CD4-positive, alpha-beta T cell (primary cell): ENCODE measurements at regions not wholly inside any gene's neighbourhood (a gene's known extent, or its start where the extent isn't known, plus 50 kb on each side); places are given as distances from the start of the nearest gene placed in this dataset.
"Not testable (repeated sequence)": the region's sequence is repeated elsewhere in the genome, so short reads cannot be mapped to it uniquely, and the experiment has no call there.

Experiments
- ATAC-seq: fragments of 200-7000 bp; cut with Tn5 transposase; one replicate; pipeline ENCODE4 v1.10.0; 2022; ENCODE audit warnings: mild to moderate bottlenecking; ENCODE audit not compliant: poor library complexity
- CTCF ChIA-PET: fragments of 350-600 bp; sonication (Branson Sonifier 250); formaldehyde crosslinking; loops from one replicate; lab custom pipeline; 2021; ENCODE audit warnings: antibody characterized with exemption, inconsistent platforms; lab: Charles Lee
- POLR2A ChIA-PET: fragments of 350-600 bp; sonication (Branson Sonifier 250); formaldehyde crosslinking; loops from one replicate; lab custom pipeline; 2021; ENCODE audit warnings: antibody characterized with exemption, inconsistent platforms; lab: Charles Lee
- DNase-seq, 14 experiments: peaks; one replicate each; pipeline ENCODE4 v3.0.0-alpha.2; 2013 to 2020; ENCODE audit warnings: mixed read lengths in 2 of 14
- H3K27ac ChIP-seq, 2 donors: one replicate each; pipeline versions ENCODE4 v1.5.1 to v1.7.0; 2013; ENCODE audit warnings: low read length in 2 of 2, low read depth in 1 of 2, mild to moderate bottlenecking in 1 of 2
- H3K27me3 ChIP-seq, 2 experiments: 1 replicate in 1 of 2; 2 replicates in 1 of 2; pipeline versions ENCODE4 v1.6.1 to v1.7.0; 2013; ENCODE audit warnings: low read length in 2 of 2, control low read depth in 1 of 2, mild to moderate bottlenecking in 1 of 2, moderate library complexity in 1 of 2; ENCODE audit not compliant: insufficient read depth in 2 of 2, control insufficient read depth in 1 of 2
- H3K36me3 ChIP-seq: one replicate; pipeline ENCODE4 v1.6.1; 2013; ENCODE audit warnings: low read length, control low read depth; ENCODE audit not compliant: insufficient read depth
- H3K4me1 ChIP-seq: one replicate; pipeline ENCODE4 v1.6.1; 2013; ENCODE audit warnings: low read length, control low read depth; ENCODE audit not compliant: insufficient read depth
- H3K4me3 ChIP-seq: one replicate; pipeline ENCODE4 v1.5.1; 2013; ENCODE audit warnings: mild to moderate bottlenecking, low read length, moderate library complexity
- H3K9me3 ChIP-seq, 2 experiments: 1 replicate in 1 of 2; 2 replicates in 1 of 2; pipeline versions ENCODE4 v1.6.1 to v1.7.0; 2013; ENCODE audit warnings: low read length in 2 of 2, mild to moderate bottlenecking in 2 of 2, control low read depth in 1 of 2, moderate library complexity in 1 of 2; ENCODE audit not compliant: control insufficient read depth in 1 of 2, insufficient read depth in 1 of 2
- H3K27ac Mint-ChIP-seq: one replicate; pipeline ENCODE4 v1.8.0; 2020; ENCODE audit warnings: mixed read lengths
- H3K27me3 Mint-ChIP-seq: one replicate; pipeline ENCODE4 v1.8.0; 2021; ENCODE audit warnings: mixed read lengths
- H3K36me3 Mint-ChIP-seq: one replicate; pipeline ENCODE4 v1.8.0; 2021; ENCODE audit warnings: low read depth, mixed read lengths
- H3K4me1 Mint-ChIP-seq: one replicate; pipeline ENCODE4 v1.8.0; 2021; ENCODE audit warnings: low read depth, mixed read lengths
- H3K4me3 Mint-ChIP-seq: one replicate; pipeline ENCODE4 v1.8.0; 2020; ENCODE audit warnings: mild to moderate bottlenecking, mixed read lengths
- H3K9me3 Mint-ChIP-seq: one replicate; pipeline ENCODE4 v1.8.0; 2020; ENCODE audit warnings: mixed read lengths
- intact Hi-C, 2 experiments: fragments of 100-400 bp; cut with DNase I in 1 of 2; cut with micrococcal nuclease in 1 of 2; formaldehyde crosslinking; loops; one replicate each; pipeline versions ENCODE4 v1.15.1 to v1.9.0; 2023 to 2025; cut with DNase I, micrococcal nuclease
- TF ChIP-seq, protein P1 (sequence below): fragments of 200-600 bp; IDR thresholded peaks from one replicate; pipeline ENCODE4 v1.8.0; 2022; ENCODE audit warnings: antibody characterized with exemption, mild to moderate bottlenecking

DNA sequence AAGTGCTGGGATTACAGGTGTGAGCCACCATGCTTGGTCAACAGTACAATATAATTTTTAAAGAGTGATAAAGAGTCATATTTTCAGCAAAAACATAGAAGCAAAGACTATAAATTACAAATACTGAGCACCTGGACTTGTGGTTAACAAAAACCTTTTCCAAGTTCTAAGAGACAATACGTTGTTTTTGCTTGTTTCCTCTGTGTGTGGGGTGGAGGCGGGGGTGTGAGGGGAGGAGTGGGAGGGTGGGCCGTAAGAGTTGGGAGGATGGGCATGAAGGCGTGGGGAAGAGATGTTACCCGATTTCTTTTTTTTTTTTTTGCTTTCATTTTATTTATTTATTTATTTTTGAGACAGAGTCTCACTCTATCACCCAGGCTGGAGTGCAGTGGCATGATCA is 78.0 kb upstream of the WIPF1 start:
- Histone ChIP-seq H3K27me3 (no peaks in the 10 kb centered on the region), H3K4me3 (no peak overlapping the region), H3K4me1 (peaks cover 21% of the 10 kb centered on the region), H3K9me3 (peaks cover 0 to 5% of the 10 kb centered on the region in 2 experiments), H3K36me3 (peaks cover 8% of the 10 kb centered on the region), H3K27ac (no peak overlapping the region)
- H3K4me1 Mint-ChIP-seq: peaks cover 45% of the 10 kb centered on the region
- H3K4me3 Mint-ChIP-seq: peak overlapping the region; percentile 13
- intact Hi-C loops: loop anchor here in 1 of 2 experiments (5.0 kb wide), 1 partner anchor 43 kb away; no protein-coding TSS in a partner anchor
- H3K9me3 Mint-ChIP-seq: peaks cover 10% of the 10 kb centered on the region
- no peaks in the 10 kb centered on the region for H3K27me3 Mint-ChIP-seq
- TF ChIP-seq, protein P1, sequence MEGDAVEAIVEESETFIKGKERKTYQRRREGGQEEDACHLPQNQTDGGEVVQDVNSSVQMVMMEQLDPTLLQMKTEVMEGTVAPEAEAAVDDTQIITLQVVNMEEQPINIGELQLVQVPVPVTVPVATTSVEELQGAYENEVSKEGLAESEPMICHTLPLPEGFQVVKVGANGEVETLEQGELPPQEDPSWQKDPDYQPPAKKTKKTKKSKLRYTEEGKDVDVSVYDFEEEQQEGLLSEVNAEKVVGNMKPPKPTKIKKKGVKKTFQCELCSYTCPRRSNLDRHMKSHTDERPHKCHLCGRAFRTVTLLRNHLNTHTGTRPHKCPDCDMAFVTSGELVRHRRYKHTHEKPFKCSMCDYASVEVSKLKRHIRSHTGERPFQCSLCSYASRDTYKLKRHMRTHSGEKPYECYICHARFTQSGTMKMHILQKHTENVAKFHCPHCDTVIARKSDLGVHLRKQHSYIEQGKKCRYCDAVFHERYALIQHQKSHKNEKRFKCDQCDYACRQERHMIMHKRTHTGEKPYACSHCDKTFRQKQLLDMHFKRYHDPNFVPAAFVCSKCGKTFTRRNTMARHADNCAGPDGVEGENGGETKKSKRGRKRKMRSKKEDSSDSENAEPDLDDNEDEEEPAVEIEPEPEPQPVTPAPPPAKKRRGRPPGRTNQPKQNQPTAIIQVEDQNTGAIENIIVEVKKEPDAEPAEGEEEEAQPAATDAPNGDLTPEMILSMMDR: no peak
- DNase-seq (peak in 10 of 14 experiments; percentile 10 to 72 (median 25)), ATAC-seq (peak; percentile 71)
- peak overlapping the region; percentile 38 for H3K27ac Mint-ChIP-seq
- CTCF ChIA-PET: no interaction called here
- peaks cover 18% of the 10 kb centered on the region for H3K36me3 Mint-ChIP-seq
- POLR2A ChIA-PET: no interaction called here

DNA sequence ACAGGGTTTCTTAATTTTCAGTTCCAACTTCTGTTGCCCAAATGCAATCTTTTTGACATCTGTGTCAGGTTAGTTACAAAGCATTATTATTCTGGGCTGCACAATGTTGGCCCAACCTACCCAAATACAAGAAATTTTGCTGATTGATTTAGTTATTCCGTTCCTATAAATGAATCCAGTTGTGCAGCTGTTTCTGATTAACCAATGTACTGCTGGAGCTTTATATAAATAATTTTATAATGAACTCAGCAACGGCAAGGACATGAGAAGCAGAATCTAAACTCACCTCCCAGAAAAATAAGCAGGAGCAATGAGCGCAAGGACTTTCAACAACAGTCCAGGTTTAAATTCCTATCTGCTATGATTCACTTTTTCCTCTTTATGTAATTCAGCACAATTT is 76.3 kb upstream of the WIPF1 start:
- POLR2A ChIA-PET: interaction anchor here (1.0 to 1.2 kb wide), 2 partner anchors 9 to 41 kb away, joined by 3 read pairs; no protein-coding TSS in a partner anchor
- no peak for DNase-seq

GRCh38 chr2:174673440-174673839 is 75.8 kb upstream of the WIPF1 start:
- intact Hi-C loops: no loop called here
- Mint-ChIP-seq H3K4me1 (peaks cover 37% of the 10 kb centered on the region), H3K27ac (no peak overlapping the region), H3K27me3 (no peaks in the 10 kb centered on the region), H3K9me3 (peaks cover 10% of the 10 kb centered on the region), H3K36me3 (peaks cover 19% of the 10 kb centered on the region), H3K4me3 (no peak overlapping the region)
- peaks cover 8% of the 10 kb centered on the region for H3K36me3 ChIP-seq
- ChIA-PET POLR2A (no interaction called here), CTCF (interaction anchor here (1.8 kb wide), 1 partner anchor 39 kb away, joined by 4 read pairs; no protein-coding TSS in a partner anchor)
- no peaks in the 10 kb centered on the region for H3K27me3 ChIP-seq
- DNase-seq (no peak), ATAC-seq (no peak)
- H3K9me3 ChIP-seq: peaks cover 0 to 5% of the 10 kb centered on the region in 2 experiments
- H3K4me3 ChIP-seq: no peak overlapping the region
- H3K27ac ChIP-seq: no peak overlapping the region
- H3K4me1 ChIP-seq: peaks cover 11% of the 10 kb centered on the region
- TF ChIP-seq, protein P1: no peak

More for the DNA sequence above, 76.3 kb upstream of the WIPF1 start:
- ATAC-seq: no peak
- peaks cover 38% of the 10 kb centered on the region for H3K4me1 Mint-ChIP-seq
- peaks cover 19% of the 10 kb centered on the region for H3K36me3 Mint-ChIP-seq
- H3K4me3 ChIP-seq: no peak overlapping the region
- H3K4me1 ChIP-seq: peaks cover 14% of the 10 kb centered on the region
- no peak overlapping the region for H3K27ac Mint-ChIP-seq
- H3K27ac ChIP-seq: no peak overlapping the region
- CTCF ChIA-PET: interaction anchor here (1.8 kb wide), 1 partner anchor 39 kb away, joined by 4 read pairs; no protein-coding TSS in a partner anchor
- H3K4me3 Mint-ChIP-seq: no peak overlapping the region
- H3K9me3 ChIP-seq: peaks cover 0 to 5% of the 10 kb centered on the region in 2 experiments
- no peaks in the 10 kb centered on the region for H3K27me3 ChIP-seq
- peaks cover 8% of the 10 kb centered on the region for H3K36me3 ChIP-seq
- TF ChIP-seq, protein P1: no peak
- peaks cover 10% of the 10 kb centered on the region for H3K9me3 Mint-ChIP-seq
- H3K27me3 Mint-ChIP-seq: no peaks in the 10 kb centered on the region
- intact Hi-C loops: no loop called here

DNA sequence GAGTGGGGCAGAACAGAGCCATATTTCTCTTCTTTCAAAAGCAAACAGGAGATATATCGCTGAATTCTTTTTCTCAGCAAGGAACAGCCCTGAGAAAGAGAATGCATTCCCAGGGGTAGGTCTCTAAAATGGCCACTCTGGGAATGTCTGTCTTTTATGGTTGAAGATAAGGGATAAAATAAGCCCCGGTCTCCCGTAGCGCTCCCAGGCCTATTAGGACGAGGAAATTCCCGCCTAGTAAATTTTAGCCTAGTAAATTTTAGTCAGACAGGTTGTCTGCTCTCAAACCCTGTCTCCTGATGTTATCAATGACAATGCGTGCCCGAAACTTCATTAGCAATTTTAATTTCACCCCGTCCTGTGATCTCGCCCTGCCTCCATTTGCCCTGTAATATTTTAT is 73.9 kb upstream of the WIPF1 start:
- ATAC-seq, H3K4me3 ChIP-seq, H3K27ac ChIP-seq, H3K36me3 ChIP-seq, H3K4me3 Mint-ChIP-seq, H3K27me3 Mint-ChIP-seq, DNase-seq, intact Hi-C loops, H3K27me3 ChIP-seq, H3K9me3 Mint-ChIP-seq, H3K9me3 ChIP-seq, H3K27ac Mint-ChIP-seq, POLR2A ChIA-PET: not testable (repeated sequence)
- Mint-ChIP-seq H3K4me1 (peaks cover 39% of the 10 kb centered on the region), H3K36me3 (peaks cover 19% of the 10 kb centered on the region)
- CTCF ChIA-PET: interaction anchor here (1.1 kb wide), 1 partner anchor 26 kb away, joined by 4 read pairs; no protein-coding TSS in a partner anchor
- H3K4me1 ChIP-seq: peaks cover 20% of the 10 kb centered on the region
